Ecto neural progenitor cell (in vitro differentiated cells): ENCODE measurements at regions not wholly inside any gene's neighbourhood (a gene's known extent, or its start where the extent isn't known, plus 50 kb on each side); places are given as distances from the start of the nearest gene placed in this dataset.
"Not testable (repeated sequence)": the region's sequence is repeated elsewhere in the genome, so short reads cannot be mapped to it uniquely, and the experiment has no call there.

ENCODE experiments used
- DNase-seq: peaks from one replicate; pipeline ENCODE4 v3.0.0-alpha.2; 2018; ENCODE audit warnings: low spot score

DNA sequence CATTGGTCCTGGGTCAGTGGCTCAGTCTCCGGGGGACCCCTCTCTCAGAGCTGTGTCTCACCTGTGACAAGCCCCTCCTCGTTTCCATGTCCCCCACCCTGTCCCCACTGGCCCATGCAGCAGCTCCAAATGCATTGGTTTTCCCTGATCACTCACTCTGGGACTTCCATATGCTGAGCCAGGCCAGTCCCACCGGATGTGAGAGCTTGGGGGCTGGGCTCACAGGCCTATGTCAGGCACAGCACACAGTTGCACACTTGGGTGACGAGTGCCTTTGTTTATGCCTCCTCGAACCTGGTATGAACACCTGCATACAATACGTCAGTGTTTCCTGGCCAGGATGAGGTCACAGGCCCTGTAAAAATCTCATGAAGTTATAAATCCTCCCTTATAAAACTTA is 232.5 kb downstream of the TFCP2L1 start:
- DNase-seq: no peak

DNA sequence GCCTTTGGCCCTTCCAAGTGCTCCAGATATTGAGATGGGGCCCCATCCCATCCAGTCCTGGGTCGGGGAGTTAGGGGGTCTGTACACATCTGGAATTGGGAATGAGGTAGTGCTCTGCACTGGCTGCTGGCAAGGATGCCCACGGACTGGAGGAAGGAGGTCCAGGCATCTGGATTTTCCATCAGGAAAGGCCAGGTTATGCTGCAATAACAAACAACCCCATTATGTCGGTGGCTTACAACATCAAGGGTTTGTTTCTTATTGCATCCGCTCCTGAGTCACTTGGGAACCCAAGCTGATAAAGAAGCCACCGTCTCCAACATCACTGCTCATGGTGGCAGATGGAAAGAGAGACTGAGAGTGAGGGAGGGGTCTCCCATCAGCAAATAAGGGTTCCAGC is 229.9 kb downstream of the TFCP2L1 start:
- DNase-seq: no peak

DNA sequence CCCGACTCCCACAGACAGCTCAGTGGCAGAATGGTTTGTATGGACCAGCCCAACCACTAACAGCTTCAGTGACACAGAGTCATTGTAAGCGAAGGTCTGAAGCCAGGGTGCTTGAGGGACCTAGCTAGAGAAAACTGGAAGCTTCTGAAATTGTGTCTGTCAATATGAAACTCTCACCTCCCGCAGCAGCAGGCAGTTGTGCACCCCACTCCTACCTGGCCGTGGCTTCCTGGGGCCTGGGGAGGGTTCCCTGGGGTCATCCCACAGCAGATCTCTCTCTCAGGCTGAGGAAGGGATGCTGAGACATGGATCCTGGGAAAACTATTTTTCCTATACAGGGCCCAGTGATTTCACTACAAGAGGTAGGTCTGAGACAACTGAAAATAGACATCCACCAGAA is 229.5 kb downstream of the TFCP2L1 start:
- no peak for DNase-seq

DNA sequence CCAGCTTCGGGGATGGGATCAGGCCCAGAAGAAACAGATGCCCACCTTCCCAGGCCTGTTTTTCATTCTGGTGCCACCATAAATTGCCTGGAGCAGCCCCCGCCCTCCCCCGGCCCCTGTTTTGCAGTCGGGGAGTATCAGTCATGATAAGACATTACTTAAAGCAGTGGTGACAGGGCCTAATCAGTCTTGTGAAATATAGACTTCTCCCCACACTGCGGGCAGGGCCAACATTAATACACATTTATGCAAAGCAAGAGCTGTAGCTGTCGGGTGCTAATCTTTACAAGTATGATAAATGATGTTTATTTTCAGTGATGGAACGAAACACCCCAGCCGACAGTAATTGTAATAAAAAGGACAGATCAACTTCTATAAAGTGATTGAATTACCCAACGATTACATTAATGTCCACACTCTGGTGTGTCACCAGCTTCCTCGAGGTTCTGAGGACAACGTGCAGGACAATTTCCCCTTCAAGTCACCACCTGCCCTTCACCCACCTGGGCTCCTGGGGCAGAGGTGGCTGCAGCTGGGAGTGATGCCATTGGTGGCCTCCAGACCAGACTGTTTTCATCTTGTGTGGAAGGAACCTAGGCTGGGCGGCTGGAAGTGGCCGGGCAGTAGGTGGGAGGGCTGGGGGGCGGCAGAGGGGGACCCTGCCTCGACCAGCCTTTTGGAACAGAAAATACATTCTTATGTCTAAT is 226.0 kb downstream of the TFCP2L1 start:
- DNase-seq: no peak

DNA sequence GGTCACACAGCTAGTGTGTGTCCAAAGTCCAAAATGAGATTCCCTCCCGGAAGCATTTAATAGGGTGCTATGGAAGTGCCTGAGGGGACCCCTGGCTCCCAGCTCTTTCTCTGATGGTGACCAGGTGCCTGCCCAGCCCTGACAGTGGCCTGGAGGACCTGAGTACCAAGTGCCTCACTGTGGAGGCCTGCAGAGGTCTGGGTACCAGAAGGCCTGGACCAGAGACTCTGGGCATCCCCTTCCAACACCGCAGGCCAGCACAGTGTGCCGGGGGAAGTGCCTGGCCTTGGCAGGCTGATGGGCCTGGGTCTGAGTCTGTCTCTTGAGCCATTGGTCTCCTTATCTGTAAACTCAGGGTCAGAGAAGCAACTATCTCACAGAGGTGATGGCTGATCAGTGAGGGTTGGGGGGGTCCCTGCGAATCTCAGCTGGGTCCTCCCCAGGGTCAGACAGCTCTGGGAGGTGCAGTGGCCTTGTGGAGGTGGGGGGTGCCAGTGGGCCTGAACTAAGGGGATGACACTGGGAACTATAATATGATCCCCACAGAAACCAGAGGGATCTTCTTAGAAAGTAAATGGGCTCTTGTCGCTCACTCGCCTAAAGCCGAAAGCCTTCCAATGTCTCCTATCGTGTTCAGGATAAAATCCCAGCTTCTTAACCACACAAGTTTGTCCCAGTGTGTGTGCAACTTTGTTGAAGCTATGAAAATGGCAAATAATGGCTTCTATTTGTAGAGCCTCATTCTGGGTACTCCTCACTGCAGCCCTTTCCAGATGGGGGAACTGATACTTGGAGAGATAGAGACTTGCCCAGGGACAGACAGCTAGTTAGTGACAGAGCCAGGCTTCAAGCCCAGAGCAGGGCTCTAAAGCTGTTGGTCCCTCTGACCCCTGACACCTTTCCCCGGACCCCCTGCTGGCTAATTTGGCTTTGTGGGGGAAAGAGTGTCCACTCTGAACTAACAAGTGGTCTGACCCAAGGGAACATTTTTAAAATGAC is 225.1 kb downstream of the TFCP2L1 start:
- no peak for DNase-seq

DNA sequence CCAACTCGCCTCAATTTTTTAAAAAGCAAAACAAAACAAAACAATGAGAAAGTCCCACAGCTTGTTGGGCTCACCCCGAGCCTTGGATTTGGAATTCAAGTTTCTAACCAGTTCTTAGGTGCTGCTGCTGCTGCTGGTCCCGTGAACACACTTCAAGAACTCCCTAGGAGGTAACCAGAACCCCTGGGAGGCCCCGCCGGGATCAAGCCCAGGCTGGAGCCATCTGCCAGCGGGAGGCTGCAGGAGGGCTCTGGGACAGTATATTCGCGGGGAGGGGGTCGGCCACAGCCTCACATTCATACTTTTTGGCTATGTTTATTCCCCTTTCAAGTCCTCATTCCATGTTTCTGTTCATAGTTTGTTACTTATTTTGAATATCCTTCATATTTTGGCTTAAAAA is 223.4 kb downstream of the TFCP2L1 start:
- no peak for DNase-seq

DNA sequence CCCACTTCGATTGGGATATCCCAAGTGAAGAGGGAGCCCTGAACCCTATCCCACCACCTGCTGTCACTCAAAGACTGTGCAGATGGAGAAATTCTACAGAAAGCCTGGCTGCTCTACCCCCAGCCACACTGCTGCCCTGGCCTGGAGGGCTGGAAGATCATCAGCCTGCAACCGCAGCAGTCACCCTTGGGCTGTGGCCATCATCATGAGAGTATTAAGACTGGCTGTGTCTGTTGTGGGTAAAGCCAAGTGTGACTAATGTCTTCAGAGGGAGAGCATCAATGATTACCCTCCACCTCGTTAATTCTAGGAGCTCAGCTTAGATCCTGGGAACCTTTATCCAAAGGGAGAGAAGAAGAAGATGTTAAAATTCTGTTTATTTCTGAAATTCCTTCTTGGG is 221.5 kb downstream of the TFCP2L1 start:
- no peak for DNase-seq

DNA sequence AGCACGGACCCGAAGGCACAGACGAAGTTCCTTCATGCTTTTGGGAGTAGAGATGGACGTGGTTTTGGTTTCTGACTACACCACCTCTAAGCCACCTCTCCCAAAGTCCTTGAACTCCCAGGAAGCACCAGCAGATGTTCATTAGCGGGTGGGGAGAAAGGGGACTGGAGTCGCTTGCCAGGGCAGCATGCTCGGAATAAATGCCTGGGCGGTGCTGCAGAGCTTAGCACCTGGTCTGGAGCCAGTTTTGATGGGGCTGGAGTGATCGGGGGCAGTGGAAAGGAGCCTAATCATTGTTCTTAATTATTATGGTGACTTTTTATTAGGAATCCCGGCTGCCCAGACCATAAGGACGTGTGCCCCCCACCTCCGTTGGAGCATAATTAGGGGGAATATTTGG is 220.8 kb downstream of the TFCP2L1 start:
- DNase-seq: no peak

DNA sequence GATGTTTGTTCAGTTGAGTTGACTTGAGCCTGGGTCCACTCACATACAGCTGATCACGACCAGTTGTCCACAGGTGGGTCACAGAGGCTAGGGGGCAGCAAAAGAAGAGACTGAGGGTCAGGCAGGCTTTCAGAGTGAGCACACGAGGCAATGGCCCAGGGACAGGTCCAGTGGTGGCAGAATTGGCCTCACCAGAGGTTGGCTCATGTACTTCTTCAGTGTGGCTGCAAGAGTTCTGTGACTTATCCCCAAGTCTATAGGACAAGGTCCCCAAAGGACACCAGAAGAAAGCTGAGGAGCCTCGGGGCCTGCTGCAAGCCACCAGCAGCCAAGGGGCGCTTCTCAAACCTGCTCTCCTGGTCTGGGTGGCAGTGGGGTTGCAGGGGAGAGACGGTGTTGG is 219.8 kb downstream of the TFCP2L1 start:
- DNase-seq: no peak

DNA sequence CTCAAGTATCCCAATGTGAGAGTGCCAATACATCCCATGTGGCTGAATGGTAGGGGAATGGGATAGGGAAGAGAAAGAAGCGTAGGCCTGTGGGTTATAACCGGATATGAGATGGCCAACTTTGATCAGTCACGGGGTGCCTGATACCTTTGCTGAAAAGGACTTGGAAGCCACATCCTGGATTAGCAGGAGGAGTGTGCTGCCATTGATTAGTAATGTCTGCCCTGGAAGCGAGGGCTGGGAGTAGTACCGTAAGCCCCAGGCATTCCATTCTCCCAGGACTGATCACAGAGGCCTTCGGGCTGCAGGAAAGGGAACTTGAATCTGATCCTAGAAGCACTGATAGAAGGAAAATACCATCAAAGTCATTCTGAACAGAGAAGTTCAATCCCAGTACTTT is 218.5 kb downstream of the TFCP2L1 start:
- DNase-seq: no peak

DNA sequence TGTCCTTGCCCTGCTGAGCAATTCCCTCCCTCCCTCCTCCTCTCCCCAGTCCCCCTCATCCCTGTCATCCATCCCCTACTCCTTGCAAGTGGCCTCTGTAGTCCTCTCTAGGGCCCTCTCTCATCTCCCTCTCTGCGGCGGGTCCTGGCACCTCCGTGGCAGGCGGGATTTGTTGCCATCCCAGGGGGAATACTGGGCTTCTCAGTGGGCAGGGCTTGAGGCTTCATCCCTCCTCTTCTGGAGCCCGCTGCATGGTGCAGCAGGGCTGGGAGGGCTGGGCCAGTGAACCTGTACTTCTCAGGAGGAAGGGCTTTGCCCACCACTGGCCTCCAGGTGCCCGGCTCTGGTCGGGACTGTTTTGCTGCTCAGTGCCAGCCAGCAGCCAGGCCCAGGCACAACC is 216.2 kb downstream of the TFCP2L1 start:
- no peak for DNase-seq

DNA sequence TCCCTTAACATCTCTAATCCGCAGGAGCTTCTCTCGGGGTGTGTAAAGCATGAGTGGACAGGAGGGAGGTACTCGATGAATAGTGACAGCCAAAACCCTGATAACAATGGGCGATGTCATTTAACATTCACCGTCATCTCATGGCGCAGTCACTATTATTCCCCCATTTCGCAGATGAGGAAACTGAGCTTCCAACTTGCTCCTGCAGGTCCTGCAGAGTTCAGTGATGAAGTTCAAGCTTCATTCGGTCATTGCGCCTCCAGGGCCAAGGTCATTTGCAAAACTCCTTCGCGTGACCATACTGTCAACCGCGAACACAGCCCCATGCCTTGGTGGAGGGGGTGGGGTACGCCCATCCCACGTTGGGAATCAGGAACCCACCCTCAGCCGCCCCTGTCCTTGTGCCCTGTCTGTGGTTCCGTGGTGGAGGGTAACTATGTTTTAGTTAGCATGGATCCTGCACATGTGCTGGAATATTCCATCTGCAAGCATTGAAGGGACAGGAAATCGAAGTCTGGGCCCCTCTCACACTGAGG is 215.5 kb downstream of the TFCP2L1 start:
- DNase-seq: no peak

DNA sequence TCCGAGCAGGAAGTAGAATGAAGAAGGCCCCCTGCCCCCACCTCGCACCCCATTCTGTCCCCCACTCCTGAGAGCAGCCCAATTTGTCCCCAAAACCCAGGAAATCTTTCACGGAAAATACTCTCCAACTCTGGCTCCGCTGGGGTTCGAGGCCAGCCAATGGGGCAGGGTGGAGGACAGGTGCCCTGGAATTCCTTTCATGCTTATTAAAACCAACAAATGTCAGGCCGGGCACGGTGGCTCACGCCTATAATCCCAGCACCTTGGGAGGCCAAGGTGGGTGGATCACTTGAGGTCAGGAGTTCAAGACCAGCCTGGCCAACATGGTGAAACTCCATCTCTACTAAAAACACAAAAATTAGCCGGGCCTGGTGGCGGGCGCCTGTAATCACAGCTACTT is 214.9 kb downstream of the TFCP2L1 start:
- DNase-seq: not testable (repeated sequence)

DNA sequence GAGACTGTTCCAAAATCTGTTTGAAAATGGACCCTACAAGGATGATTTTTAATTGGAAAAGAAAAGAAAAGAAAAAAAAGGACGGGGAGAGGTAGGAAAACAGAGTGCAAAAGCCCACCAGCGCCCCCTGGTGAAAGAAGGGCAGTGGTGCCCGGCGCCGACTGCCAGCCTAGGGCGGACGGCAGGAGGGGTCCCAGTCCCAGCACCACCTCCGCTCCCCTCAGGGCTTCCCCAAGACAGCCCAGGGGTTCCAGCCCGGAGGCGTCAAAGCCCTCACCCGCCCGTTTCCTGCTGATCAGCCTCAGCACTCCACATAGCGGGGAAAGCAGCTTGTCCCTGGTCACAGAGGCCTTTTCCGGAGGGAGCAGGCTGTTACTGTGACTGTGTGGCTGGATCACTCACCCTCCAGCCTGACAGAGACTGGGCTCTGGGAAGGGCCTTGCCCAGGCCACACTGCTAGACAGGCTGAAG is 213.9 kb downstream of the TFCP2L1 start:
- peak; percentile 89 for DNase-seq

DNA sequence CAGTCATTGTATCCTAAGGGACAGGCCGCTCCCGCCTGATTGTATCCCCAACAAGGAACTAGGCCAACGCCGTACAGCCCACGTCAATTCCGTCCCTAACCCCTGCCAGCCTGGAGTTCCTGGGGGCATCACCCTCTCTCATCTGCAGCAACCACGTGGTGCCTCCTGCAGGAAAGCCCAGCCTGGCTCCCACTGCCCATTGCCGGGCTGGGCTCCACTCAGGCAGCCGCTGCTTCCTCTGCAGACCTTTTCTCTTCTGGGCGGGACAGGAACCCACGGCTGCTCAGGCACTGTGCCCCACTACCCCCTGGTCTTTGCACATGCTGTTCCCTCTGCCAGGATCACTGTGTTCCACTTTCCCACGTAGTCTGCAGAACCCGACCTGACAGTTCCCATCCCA is 212.2 kb downstream of the TFCP2L1 start:
- DNase-seq: no peak

DNA sequence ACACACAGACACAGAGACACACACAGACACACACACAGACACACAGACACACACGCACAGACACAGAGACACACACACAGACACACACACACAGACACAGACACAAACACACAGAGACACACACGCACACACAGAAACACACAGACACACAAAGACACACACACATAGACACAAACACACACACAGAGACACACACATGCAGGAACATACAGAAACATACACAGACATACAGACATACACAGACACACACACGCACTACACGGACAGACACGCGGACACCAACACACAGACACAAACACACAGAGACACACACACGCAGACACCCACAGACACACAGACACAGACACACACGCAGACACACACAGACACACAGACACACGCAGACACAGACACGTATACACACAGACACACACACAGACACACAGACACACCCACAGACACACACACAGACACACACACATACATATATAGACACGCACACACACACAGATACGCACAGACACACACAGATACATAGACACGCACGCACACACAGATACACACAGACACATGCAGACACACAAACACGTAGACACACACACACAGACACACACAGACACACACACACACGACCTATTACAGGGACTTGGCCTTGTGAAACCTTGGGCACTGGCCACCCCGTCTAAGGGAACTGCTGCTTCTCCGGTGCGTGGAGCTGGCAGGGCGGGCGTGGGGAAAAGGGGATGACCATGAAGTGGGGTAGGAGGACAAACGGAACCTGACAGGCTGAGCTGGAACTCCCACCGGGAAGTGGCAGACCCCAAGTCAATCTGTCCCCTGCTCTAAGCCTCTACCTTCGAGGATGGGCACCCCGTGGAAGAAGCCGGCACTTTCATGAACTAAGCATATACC is 211.4 kb downstream of the TFCP2L1 start:
- no peak for DNase-seq

DNA sequence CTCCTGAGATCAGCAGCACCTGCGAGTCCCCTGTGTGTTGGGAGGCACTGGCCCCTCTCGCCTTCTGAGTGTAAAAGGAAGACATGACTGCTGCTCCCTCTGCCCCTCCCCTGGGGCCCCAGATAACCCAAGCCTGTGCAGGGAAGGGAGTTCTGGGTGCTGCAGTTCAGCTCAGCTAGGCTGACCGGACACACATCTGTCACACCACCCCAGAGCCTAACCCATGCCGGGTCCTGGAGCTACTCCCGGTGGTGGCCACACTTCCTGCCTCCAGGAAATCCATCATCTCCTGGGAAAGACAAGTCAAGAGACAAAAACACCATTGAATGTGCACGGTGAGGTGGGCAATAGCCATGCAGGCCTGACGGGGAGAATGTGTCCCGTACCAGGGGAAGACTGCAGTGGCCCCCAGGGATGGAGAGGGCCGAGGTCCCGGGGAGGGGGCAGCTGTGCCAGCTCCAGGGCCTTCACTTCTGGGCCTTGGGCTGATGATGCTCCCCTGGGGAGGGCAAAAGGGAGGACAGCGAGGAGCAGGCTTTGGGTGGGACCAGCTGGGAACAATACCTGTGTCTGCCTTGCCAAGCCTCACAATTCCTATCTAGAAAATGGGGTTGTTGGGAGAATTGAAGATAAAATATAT is 210.6 kb downstream of the TFCP2L1 start:
- DNase-seq: no peak

DNA sequence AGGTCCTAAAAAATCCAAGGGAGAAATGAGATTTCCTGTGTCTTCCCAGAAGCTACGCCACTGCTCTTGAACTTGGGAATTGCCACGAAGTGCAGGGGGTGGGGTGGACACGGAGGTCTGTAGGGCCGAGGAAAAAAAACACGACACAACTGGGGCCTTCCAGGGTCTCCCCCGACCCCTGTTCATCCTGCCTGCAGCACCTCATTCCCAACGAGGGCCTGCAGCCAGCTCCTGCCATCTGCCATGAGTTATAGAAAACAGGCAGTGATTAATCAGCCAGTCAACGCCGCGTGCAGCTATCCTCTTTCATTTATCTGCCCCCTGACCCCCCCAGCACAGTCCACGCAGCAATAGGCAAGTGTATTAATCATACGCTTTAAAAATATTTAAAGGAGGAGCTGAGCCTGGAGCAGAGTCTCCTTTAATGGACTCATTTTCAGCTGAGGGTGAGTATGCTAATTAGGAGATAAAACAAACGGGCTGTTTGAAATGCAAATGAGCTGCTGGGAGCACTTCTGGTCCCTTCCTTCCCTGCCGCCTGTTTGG is 209.9 kb downstream of the TFCP2L1 start:
- DNase-seq: peak; percentile 80

DNA sequence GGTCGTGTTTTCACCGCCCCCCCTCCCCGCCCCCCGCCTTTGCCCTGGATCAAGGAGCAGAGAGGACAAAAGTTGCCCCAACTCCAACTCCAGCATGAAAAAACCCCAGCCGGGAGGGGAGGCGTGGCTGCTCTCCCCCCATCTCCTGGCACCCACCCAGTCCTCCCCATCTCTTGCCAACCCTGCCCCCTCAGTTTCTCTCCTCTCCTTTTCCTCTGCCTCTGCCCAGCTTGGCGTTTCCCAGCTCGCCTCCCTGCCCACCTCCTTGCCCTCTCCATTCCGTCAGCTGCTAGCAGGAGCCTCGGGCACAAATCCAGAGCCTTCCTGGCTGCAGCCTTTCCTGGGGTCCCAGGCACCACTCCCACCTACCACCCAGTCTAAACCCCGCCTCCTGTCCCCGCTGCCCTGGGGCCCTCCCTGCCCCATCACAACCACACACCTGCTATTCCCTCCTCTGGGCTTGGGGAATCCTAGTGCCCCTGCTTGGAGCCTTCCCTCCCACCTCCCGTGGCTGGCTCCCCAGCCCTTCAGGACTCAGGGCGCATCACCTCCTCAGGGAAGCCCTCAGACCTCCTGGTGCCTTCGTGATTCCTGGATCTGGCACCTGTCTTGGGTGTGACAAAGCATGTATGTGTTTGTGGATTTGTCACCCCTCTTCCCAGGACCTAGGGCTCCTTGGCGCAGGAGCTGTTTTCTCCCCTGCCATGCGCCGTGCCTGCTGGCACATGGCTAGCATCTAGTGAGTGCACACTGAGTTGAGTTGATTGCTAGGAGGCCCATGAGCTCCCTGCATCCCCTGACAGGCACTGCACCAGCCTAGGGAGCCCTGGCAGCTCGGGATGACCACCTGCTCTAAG is 209.1 kb downstream of the TFCP2L1 start:
- peak; percentile 61 for DNase-seq

DNA sequence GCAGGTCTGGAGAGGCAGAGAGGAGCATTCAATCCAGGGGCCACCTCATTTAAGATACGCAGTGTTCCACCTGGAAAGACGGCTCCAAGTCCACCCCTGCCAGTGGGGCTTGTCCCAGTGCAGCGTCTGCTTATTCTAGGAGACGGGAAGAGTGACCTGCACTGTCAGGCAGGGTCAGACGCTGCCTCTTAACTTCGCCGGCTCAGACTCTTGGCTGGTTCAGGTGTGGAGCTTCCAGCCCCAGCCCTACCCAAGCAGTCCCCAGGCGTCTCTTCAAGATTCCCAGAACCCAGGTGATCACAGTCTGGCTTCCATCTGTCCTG is 208.5 kb downstream of the TFCP2L1 start:
- DNase-seq: no peak
